Astrocyte (in vitro differentiated cells and primary cell): ENCODE measurements at regions not wholly inside any gene's neighbourhood (a gene's known extent, or its start where the extent isn't known, plus 50 kb on each side); places are given as distances from the start of the nearest gene placed in this dataset.

Experiments
- EZH2 ChIP-seq: IDR thresholded peaks from 2 replicates; pipeline ENCODE4 v1.6.1; 2012; ENCODE audit warnings: mild to moderate bottlenecking, low read length, inconsistent platforms; ENCODE audit not compliant: insufficient read depth
- TF ChIP-seq, protein P1 (sequence below): IDR thresholded peaks from 2 replicates; pipeline ENCODE4 v1.5.1; 2011; ENCODE audit warnings: low read depth, mild to moderate bottlenecking, inconsistent platforms, low read length, moderate library complexity; ENCODE audit not compliant: insufficient read depth

DNA sequence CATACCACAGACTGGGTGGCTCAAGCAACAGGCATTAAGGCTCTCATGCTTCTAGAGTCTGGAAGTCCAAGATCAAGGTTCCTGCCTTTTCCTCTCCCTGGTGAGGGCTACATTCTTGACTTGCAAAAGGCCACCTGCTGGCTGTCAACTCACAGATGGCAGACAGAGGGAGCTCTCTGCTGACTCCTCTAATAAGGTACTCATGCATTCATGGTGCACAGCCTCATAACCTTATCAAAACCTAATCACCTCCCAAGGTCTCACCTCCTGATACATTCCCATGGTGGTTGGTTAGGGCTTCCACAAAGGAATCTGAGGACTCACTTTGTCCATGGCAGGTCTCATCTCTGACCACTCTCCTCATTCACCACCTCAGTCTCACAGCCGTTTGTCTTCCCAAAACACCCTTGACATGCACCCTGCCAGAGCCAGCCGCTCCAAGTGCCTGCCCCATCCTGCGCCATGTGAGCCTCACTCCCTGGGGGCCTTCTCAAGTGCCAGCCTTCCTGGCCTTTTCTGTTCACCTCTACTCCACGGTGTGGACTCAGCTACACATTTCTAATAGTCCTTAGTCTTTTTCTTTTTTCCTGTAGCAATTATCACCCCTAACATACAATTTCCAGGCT lies 400.3 kb upstream of the ADARB2 start:
- no peak for TF ChIP-seq EZH2
- TF ChIP-seq, protein P1, sequence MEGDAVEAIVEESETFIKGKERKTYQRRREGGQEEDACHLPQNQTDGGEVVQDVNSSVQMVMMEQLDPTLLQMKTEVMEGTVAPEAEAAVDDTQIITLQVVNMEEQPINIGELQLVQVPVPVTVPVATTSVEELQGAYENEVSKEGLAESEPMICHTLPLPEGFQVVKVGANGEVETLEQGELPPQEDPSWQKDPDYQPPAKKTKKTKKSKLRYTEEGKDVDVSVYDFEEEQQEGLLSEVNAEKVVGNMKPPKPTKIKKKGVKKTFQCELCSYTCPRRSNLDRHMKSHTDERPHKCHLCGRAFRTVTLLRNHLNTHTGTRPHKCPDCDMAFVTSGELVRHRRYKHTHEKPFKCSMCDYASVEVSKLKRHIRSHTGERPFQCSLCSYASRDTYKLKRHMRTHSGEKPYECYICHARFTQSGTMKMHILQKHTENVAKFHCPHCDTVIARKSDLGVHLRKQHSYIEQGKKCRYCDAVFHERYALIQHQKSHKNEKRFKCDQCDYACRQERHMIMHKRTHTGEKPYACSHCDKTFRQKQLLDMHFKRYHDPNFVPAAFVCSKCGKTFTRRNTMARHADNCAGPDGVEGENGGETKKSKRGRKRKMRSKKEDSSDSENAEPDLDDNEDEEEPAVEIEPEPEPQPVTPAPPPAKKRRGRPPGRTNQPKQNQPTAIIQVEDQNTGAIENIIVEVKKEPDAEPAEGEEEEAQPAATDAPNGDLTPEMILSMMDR = no peak
